NB4 (cell line): ENCODE measurements at regions not wholly inside any gene's neighbourhood (a gene's known extent, or its start where the extent isn't known, plus 50 kb on each side); places are given as distances from the start of the nearest gene placed in this dataset.

ENCODE experiments used
- MAX ChIP-seq: IDR thresholded peaks from 2 replicates; pipeline ENCODE4 v1.6.1; 2011; ENCODE audit warnings: low read depth, low read length
- MYC ChIP-seq: IDR thresholded peaks from 2 replicates; pipeline ENCODE4 v1.6.1; 2011; ENCODE audit warnings: low read depth, low read length
- POLR2A ChIP-seq: IDR thresholded peaks from 2 replicates; pipeline ENCODE4 v1.6.1; 2011; ENCODE audit warnings: mild to moderate bottlenecking; ENCODE audit not compliant: insufficient read length; ENCODE audit errors: extremely low read depth
- TF ChIP-seq, protein P1 (sequence below): IDR thresholded peaks from one replicate; pipeline ENCODE4 v1.5.1; 2012; ENCODE audit warnings: low read depth, low read length

GRCh38 chr5:88550736-88551135, 282.1 kb upstream of the TMEM161B start:
- TF ChIP-seq, protein P1, sequence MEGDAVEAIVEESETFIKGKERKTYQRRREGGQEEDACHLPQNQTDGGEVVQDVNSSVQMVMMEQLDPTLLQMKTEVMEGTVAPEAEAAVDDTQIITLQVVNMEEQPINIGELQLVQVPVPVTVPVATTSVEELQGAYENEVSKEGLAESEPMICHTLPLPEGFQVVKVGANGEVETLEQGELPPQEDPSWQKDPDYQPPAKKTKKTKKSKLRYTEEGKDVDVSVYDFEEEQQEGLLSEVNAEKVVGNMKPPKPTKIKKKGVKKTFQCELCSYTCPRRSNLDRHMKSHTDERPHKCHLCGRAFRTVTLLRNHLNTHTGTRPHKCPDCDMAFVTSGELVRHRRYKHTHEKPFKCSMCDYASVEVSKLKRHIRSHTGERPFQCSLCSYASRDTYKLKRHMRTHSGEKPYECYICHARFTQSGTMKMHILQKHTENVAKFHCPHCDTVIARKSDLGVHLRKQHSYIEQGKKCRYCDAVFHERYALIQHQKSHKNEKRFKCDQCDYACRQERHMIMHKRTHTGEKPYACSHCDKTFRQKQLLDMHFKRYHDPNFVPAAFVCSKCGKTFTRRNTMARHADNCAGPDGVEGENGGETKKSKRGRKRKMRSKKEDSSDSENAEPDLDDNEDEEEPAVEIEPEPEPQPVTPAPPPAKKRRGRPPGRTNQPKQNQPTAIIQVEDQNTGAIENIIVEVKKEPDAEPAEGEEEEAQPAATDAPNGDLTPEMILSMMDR: no peak
- TF ChIP-seq POLR2A (no peak), MAX (no peak), MYC (no peak)
